Neural cell (in vitro differentiated cells): ENCODE measurements at regions not wholly inside any gene's neighbourhood (a gene's known extent, or its start where the extent isn't known, plus 50 kb on each side); places are given as distances from the start of the nearest gene placed in this dataset.

ENCODE experiments used
- EP300 ChIP-seq: fragments of 450-650 bp; conservative IDR thresholded peaks from 2 replicates; pipeline ENCODE4 v1.6.1; 2014; ENCODE audit warnings: antibody characterized with exemption, mild to moderate bottlenecking, moderate library complexity; ENCODE audit not compliant: poor library complexity, severe bottlenecking
- RAD21 ChIP-seq: fragments of 450-650 bp; conservative IDR thresholded peaks from 2 replicates; pipeline ENCODE4 v1.6.1; 2014; ENCODE audit warnings: antibody characterized with exemption, mild to moderate bottlenecking, moderate library complexity
- TAF1 ChIP-seq: IDR thresholded peaks from 2 replicates; pipeline ENCODE4 v1.6.1; 2012; ENCODE audit warnings: low read depth
- TF ChIP-seq, protein P1 (sequence below): fragments of 450-650 bp; IDR thresholded peaks from 2 replicates; pipeline ENCODE4 v1.5.1; 2014; ENCODE audit warnings: antibody characterized with exemption, mild to moderate bottlenecking, moderate library complexity; ENCODE audit not compliant: poor library complexity, severe bottlenecking
- TF ChIP-seq, protein P2 (sequence below): IDR thresholded peaks from 2 replicates; pipeline ENCODE4 v1.6.1; 2012; ENCODE audit warnings: borderline replicate concordance

DNA sequence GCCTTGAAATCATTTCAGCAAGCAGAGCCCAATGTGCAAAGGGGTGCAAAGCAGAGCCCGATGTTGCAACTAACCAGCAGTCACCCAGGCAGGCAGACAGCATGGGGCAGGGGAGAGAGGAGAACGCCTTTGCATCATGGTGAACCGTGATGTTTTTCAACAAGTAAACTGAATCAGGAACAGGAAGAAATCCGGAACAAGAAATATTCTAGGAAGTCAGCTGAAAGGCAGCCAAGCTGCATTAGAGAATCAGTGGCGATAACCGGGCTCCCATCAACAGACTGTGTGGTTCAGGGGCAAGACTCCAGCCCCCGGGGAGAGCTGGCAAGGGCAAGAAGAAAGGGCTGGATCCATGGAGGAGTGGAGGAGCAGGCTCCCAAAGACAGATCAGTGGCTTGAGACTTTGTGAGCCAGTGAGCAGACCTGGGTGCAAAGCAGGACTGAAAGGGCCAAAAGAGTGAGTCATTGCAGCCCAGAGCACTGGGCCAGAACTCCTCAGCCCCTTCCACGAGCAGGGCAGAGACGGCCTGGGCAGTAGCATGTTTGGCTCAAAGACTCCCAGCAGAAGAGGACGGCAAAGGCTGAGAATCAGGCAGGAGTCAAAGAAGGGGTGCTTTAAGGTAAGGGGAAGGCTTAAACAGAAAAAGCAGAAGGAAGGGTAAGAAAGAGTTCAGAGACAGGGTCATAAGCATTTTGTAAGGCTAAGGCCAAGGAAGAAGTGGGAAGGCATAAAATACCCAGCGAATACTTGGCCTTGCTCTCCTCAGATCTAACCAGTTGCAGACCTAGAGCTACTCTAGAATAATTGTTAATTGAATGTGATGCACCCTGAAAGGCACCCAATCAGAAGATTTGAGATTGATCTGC, 155.0 kb downstream of the SETD4 start:
- TF ChIP-seq EP300 (no peak), RAD21 (no peak), TAF1 (no peak)
- TF ChIP-seq, protein P1, sequence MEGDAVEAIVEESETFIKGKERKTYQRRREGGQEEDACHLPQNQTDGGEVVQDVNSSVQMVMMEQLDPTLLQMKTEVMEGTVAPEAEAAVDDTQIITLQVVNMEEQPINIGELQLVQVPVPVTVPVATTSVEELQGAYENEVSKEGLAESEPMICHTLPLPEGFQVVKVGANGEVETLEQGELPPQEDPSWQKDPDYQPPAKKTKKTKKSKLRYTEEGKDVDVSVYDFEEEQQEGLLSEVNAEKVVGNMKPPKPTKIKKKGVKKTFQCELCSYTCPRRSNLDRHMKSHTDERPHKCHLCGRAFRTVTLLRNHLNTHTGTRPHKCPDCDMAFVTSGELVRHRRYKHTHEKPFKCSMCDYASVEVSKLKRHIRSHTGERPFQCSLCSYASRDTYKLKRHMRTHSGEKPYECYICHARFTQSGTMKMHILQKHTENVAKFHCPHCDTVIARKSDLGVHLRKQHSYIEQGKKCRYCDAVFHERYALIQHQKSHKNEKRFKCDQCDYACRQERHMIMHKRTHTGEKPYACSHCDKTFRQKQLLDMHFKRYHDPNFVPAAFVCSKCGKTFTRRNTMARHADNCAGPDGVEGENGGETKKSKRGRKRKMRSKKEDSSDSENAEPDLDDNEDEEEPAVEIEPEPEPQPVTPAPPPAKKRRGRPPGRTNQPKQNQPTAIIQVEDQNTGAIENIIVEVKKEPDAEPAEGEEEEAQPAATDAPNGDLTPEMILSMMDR: no peak
- TF ChIP-seq, protein P2, sequence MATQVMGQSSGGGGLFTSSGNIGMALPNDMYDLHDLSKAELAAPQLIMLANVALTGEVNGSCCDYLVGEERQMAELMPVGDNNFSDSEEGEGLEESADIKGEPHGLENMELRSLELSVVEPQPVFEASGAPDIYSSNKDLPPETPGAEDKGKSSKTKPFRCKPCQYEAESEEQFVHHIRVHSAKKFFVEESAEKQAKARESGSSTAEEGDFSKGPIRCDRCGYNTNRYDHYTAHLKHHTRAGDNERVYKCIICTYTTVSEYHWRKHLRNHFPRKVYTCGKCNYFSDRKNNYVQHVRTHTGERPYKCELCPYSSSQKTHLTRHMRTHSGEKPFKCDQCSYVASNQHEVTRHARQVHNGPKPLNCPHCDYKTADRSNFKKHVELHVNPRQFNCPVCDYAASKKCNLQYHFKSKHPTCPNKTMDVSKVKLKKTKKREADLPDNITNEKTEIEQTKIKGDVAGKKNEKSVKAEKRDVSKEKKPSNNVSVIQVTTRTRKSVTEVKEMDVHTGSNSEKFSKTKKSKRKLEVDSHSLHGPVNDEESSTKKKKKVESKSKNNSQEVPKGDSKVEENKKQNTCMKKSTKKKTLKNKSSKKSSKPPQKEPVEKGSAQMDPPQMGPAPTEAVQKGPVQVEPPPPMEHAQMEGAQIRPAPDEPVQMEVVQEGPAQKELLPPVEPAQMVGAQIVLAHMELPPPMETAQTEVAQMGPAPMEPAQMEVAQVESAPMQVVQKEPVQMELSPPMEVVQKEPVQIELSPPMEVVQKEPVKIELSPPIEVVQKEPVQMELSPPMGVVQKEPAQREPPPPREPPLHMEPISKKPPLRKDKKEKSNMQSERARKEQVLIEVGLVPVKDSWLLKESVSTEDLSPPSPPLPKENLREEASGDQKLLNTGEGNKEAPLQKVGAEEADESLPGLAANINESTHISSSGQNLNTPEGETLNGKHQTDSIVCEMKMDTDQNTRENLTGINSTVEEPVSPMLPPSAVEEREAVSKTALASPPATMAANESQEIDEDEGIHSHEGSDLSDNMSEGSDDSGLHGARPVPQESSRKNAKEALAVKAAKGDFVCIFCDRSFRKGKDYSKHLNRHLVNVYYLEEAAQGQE: no peak
